ENCODE measurements at regions not wholly inside any gene's neighbourhood (a gene's known extent, or its start where the extent isn't known, plus 50 kb on each side); places are given as distances from the start of the nearest gene placed in this dataset.
A peak's percentile ranks its signal among the peaks of the same experiment; 100 is the strongest.

- DNase-seq (ENCODE audit: low spot score) = no peak
Measured at GRCh38 chr2:240297256-240298116, 138.0 kb upstream of the GPC1 start.

- no peak for DNase-seq (ENCODE audit: low spot score)
Measured at GRCh38 chr2:240298117-240298790, 137.2 kb upstream of the GPC1 start.

- DNase-seq (ENCODE audit: low spot score) = no peak
Measured at GRCh38 chr2:240298803-240299709, 136.4 kb upstream of the GPC1 start.

GRCh38 chr2:240299710-240300068 is 135.8 kb upstream of the GPC1 start:
- DNase-seq (ENCODE audit: low spot score) = peak; percentile 29

GRCh38 chr2:240300261-240300821 is 135.1 kb upstream of the GPC1 start:
- DNase-seq (ENCODE audit: low spot score) = no peak

- no peak for DNase-seq (ENCODE audit: low spot score)
Measured at GRCh38 chr2:240300840-240301239, 134.6 kb upstream of the GPC1 start.

GRCh38 chr2:240301256-240301795 is 134.1 kb upstream of the GPC1 start:
- no peak for DNase-seq (ENCODE audit: low spot score)

GRCh38 chr2:240302041-240302440 is 133.4 kb upstream of the GPC1 start:
- no peak for DNase-seq (ENCODE audit: low spot score)

GRCh38 chr2:240302933-240303595 is 132.4 kb upstream of the GPC1 start:
- no peak for DNase-seq (ENCODE audit: low spot score)

GRCh38 chr2:240303896-240304745 is 131.3 kb upstream of the GPC1 start:
- DNase-seq (ENCODE audit: low spot score) = no peak

- no peak for DNase-seq (ENCODE audit: low spot score)
Measured at GRCh38 chr2:240304746-240305161, 130.7 kb upstream of the GPC1 start.

GRCh38 chr2:240305369-240305962 is 130.0 kb upstream of the GPC1 start:
- DNase-seq (ENCODE audit: low spot score) = no peak

GRCh38 chr2:240306185-240306584 is 129.3 kb upstream of the GPC1 start:
- DNase-seq (ENCODE audit: low spot score) = no peak

GRCh38 chr2:240308111-240308651 is 127.3 kb upstream of the GPC1 start:
- no peak for DNase-seq (ENCODE audit: low spot score)

- no peak for DNase-seq (ENCODE audit: low spot score)
Measured at GRCh38 chr2:240309214-240309613, 126.2 kb upstream of the GPC1 start.

GRCh38 chr2:240310201-240310600 is 125.3 kb upstream of the GPC1 start:
- no peak for DNase-seq (ENCODE audit: low spot score)

GRCh38 chr2:240310645-240311044 is 124.8 kb upstream of the GPC1 start:
- no peak for DNase-seq (ENCODE audit: low spot score)

GRCh38 chr2:240311821-240312220 is 123.6 kb upstream of the GPC1 start:
- no peak for DNase-seq (ENCODE audit: low spot score)

GRCh38 chr2:240319221-240319854 is 116.1 kb upstream of the GPC1 start:
- no peak for DNase-seq (ENCODE audit: low spot score)
